ENCODE measurements at regions not wholly inside any gene's neighbourhood (a gene's known extent, or its start where the extent isn't known, plus 50 kb on each side); places are given as distances from the start of the nearest gene placed in this dataset.

GRCh38 chr13:47008318-47008717 lies 111.5 kb upstream of the HTR2A start:
- Histone ChIP-seq H3K18ac (ENCODE audit: insufficient read length, low read depth, low read length) (no peak overlapping the region), H3K4me1 (ENCODE audit: insufficient read depth, low read length) (no peaks in the 10 kb centered on the region), H2BK15ac (ENCODE audit: low read depth, low read length) (no peak overlapping the region), H3K56ac (ENCODE audit: insufficient read length, low read depth, low read length) (no peak overlapping the region), H3K9me3 (ENCODE audit: control insufficient read depth, low read depth, low read length) (no peaks in the 10 kb centered on the region), H3K23ac (ENCODE audit: insufficient read length, low read depth, low read length) (no peak overlapping the region), H3K4me2 (ENCODE audit: insufficient read depth, insufficient read length, low read length) (no peak overlapping the region), H4K20me1 (ENCODE audit: control insufficient read depth, insufficient read depth, insufficient read length) (no peaks in the 10 kb centered on the region), H2AFZ (ENCODE audit: low read length) (no peak overlapping the region), H3K27me3 (ENCODE audit: insufficient read depth, low read length) (no peaks in the 10 kb centered on the region), H2BK20ac (ENCODE audit: low read depth, low read length, poor library complexity, severe bottlenecking) (no peak overlapping the region), H2BK12ac (ENCODE audit: insufficient read length, low read depth, low read length) (no peak overlapping the region), H3K27ac (ENCODE audit: insufficient read length, low read depth, low read length) (no peak overlapping the region), H4K5ac (ENCODE audit: insufficient read length, low read depth, low read length) (no peak overlapping the region), H3K79me1 (ENCODE audit: insufficient read depth, low read depth, low read length, poor library complexity, severe bottlenecking) (no peaks in the 10 kb centered on the region), H3K79me2 (ENCODE audit: insufficient read depth, low read length) (no peaks in the 10 kb centered on the region), H3T11ph (ENCODE audit: low read length) (no peak overlapping the region), H3K4ac (ENCODE audit: low read depth, low read length) (no peak overlapping the region), H2BK5ac (ENCODE audit: insufficient read length, low read length) (no peak overlapping the region), H3K9ac (ENCODE audit: extremely low read depth, insufficient read length, low read length) (no peak overlapping the region), H2BK120ac (ENCODE audit: low read depth, low read length, poor library complexity, severe bottlenecking) (no peak overlapping the region), H2AK5ac (ENCODE audit: insufficient read length, low read length) (no peak overlapping the region), H3K23me2 (ENCODE audit: insufficient read length, low read depth, low read length, poor library complexity, severe bottlenecking) (no peaks in the 10 kb centered on the region), H4K8ac (replicated peaks; ENCODE audit: insufficient read length, low read depth, low read length) (no peak overlapping the region), H3K14ac (ENCODE audit: insufficient read depth, low read length) (no peak overlapping the region), H4K91ac (ENCODE audit: insufficient read length, low read depth, low read length) (no peak overlapping the region)
- DNase-seq = no peak
- no peak for TF ChIP-seq CTCF (conservative IDR thresholded peaks at IDR 0.05)
- Mint-ChIP-seq H3K4me3 (no peak overlapping the region), H3K9me3 (no peaks in the 10 kb centered on the region), H3K27ac (no peak overlapping the region; a peak in 1 of 7 replicates), H3K4me1 (no peaks in the 10 kb centered on the region; a peak in 1 of 4 replicates), H3K36me3 (ENCODE audit: insufficient read depth in 1 of 3, low read depth in 3 of 3) (no peaks in the 10 kb centered on the region), H3K27me3 (ENCODE audit: low read depth) (no peaks in the 10 kb centered on the region)
- WGBS (ENCODE audit: extremely low coverage, insufficient read length, low lambda C conversion rate) = no CpG with 5 or more reads among the region's 2 CpGs

All from H9 (cell line).